RWPE1 (cell line): ENCODE measurements at regions not wholly inside any gene's neighbourhood (a gene's known extent, or its start where the extent isn't known, plus 50 kb on each side); places are given as distances from the start of the nearest gene placed in this dataset.

Experiments
- CTCF ChIA-PET: fragments of 350-600 bp; sonication (Branson Sonifier 250); formaldehyde crosslinking; extraction: SDS; loops from one replicate; lab custom pipeline; 2021; lab: Yijun Ruan, JAX
- POLR2A ChIA-PET: fragments of 400-600 bp; formaldehyde crosslinking; extraction: SDS; loops from one replicate; lab custom pipeline; 2020; ENCODE audit warnings: antibody characterized with exemption; ENCODE audit not compliant: low non-redundant PET; lab: Yijun Ruan, JAX
- DNase-seq: peaks from one replicate; pipeline ENCODE4 v3.0.0; 2012; ENCODE audit warnings: low spot score
- H3K27ac ChIP-seq: fragments of 450-650 bp; 2 replicates; pipeline ENCODE4 v1.5.1; 2017
- TF ChIP-seq, protein P1 (sequence below): fragments of 450-650 bp; conservative IDR thresholded peaks from 2 replicates; pipeline ENCODE4 v1.5.1; 2017; ENCODE audit warnings: low read depth, mild to moderate bottlenecking

- ChIA-PET POLR2A (no interaction called here), CTCF (interaction anchor here (0.6 kb wide), 1 partner anchor 427 kb away, joined by 4 read pairs; no protein-coding TSS in a partner anchor)
- TF ChIP-seq, protein P1, sequence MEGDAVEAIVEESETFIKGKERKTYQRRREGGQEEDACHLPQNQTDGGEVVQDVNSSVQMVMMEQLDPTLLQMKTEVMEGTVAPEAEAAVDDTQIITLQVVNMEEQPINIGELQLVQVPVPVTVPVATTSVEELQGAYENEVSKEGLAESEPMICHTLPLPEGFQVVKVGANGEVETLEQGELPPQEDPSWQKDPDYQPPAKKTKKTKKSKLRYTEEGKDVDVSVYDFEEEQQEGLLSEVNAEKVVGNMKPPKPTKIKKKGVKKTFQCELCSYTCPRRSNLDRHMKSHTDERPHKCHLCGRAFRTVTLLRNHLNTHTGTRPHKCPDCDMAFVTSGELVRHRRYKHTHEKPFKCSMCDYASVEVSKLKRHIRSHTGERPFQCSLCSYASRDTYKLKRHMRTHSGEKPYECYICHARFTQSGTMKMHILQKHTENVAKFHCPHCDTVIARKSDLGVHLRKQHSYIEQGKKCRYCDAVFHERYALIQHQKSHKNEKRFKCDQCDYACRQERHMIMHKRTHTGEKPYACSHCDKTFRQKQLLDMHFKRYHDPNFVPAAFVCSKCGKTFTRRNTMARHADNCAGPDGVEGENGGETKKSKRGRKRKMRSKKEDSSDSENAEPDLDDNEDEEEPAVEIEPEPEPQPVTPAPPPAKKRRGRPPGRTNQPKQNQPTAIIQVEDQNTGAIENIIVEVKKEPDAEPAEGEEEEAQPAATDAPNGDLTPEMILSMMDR = no peak
- no peak for DNase-seq
- H3K27ac ChIP-seq = no peak overlapping the region
Observed at GRCh38 chr1:42033629-42034028, 114.9 kb upstream of the HIVEP3 start.

DNA sequence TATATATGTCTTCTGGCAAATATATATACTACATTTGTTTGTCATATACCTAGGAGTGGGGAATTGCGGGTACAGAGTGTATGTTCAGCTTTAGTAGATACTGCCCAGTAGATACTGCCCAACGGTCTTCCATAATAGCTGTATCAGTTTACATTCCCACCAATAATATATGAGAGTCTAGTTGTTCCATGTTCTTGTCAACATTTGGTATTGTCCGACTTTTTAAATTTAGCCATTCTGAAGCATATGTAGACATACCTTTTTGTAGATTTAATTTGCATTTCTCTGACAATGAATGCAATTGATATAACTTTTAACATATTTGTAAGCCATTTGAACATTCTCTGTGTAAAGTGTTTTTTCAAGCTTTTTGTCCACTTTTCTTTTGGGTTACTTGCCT is 99.0 kb upstream of the HIVEP3 start:
- H3K27ac ChIP-seq = no peak overlapping the region
- CTCF ChIA-PET = no interaction called here
- POLR2A ChIA-PET = no interaction called here
- DNase-seq = no peak
- TF ChIP-seq, protein P1 = no peak

DNA sequence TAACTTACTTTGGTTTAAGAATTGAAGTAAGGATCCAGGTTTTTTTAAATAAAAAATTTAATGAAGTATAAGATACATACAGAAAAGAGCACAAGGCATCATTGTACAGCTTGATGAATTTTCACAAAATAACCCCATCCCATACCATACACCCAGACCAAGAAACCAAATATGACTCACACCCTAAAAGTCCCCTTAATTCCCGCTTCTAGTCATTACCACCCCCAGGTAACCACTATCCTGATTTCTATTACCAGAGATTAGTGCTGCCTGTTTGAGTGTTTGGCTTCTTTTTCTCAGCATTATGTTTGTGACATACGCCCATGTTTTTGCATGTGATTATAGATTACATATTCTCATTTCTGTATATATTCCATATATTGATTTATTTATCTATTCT is 98.5 kb upstream of the HIVEP3 start:
- POLR2A ChIA-PET = no interaction called here
- no peak for DNase-seq

GRCh38 chr1:42014823-42015222 is 96.1 kb upstream of the HIVEP3 start:
- POLR2A ChIA-PET = no interaction called here
- CTCF ChIA-PET = interaction anchor here (0.7 kb wide), 1 partner anchor 155 kb away, joined by 3 read pairs; no protein-coding TSS in a partner anchor
- TF ChIP-seq, protein P1 = no peak

More for the DNA sequence above, 98.5 kb upstream of the HIVEP3 start:
- no peak overlapping the region for H3K27ac ChIP-seq
- TF ChIP-seq, protein P1 = no peak
- CTCF ChIA-PET = interaction anchor here (0.7 kb wide), 1 partner anchor 86 kb away, joined by 4 read pairs; no protein-coding TSS in a partner anchor

GRCh38 chr1:42013881-42014470 is 95.3 kb upstream of the HIVEP3 start:
- DNase-seq = no peak
- POLR2A ChIA-PET = interaction anchor here (0.5 kb wide), 1 partner anchor 14 kb away, joined by 3 read pairs; no protein-coding TSS in a partner anchor
- TF ChIP-seq, protein P1 = no peak
- H3K27ac ChIP-seq = no peak overlapping the region
- CTCF ChIA-PET = interaction anchor here (0.7 kb wide), 1 partner anchor 154 kb away, joined by 3 read pairs; no protein-coding TSS in a partner anchor

More at GRCh38 chr1:42014823-42015222, 96.1 kb upstream of the HIVEP3 start:
- H3K27ac ChIP-seq = no peak overlapping the region
- DNase-seq = no peak

GRCh38 chr1:42012852-42013251 is 94.1 kb upstream of the HIVEP3 start:
- TF ChIP-seq, protein P1 = no peak
- no peak overlapping the region for H3K27ac ChIP-seq
- no peak for DNase-seq
- POLR2A ChIA-PET = no interaction called here
- CTCF ChIA-PET = interaction anchor here (1.1 kb wide), 1 partner anchor 439 kb away, joined by 3 read pairs; no protein-coding TSS in a partner anchor
